Sigmoid colon (tissue), 4 donors: ENCODE measurements at regions not wholly inside any gene's neighbourhood (a gene's known extent, or its start where the extent isn't known, plus 50 kb on each side); places are given as distances from the start of the nearest gene placed in this dataset.

Source experiments
- CTCF ChIP-seq, 4 experiments: fragments of 450-650 bp in 3 of 4; fragments of 200-600 bp in 1 of 4; IDR thresholded peaks; one replicate each; pipeline ENCODE4 v1.5.1; 2016 to 2019; ENCODE audit warnings: antibody characterized with exemption in 4 of 4, mild to moderate bottlenecking in 3 of 4, moderate library complexity in 2 of 4
- EP300 ChIP-seq, 4 donors: sonication (generic); formaldehyde crosslinking; IDR thresholded peaks; one replicate each; pipeline ENCODE4 v1.6.1; 2017; ENCODE audit warnings: antibody characterized with exemption in 4 of 4
- POLR2A ChIP-seq, 2 donors: fragments of 450-650 bp; IDR thresholded peaks; one replicate each; pipeline ENCODE4 v1.6.1; 2016; ENCODE audit warnings: antibody characterized with exemption in 2 of 2, mild to moderate bottlenecking in 2 of 2, moderate library complexity in 2 of 2
- POLR2AphosphoS5 ChIP-seq, 4 donors: sonication (generic); formaldehyde crosslinking; IDR thresholded peaks; one replicate each; pipeline ENCODE4 v1.6.1; 2017; ENCODE audit warnings: antibody characterized with exemption in 4 of 4

- TF ChIP-seq POLR2AphosphoS5 (IDR thresholded peaks at IDR 0.05) = no peak
- no peak for TF ChIP-seq POLR2A (IDR thresholded peaks at IDR 0.05)
- no peak for TF ChIP-seq CTCF (IDR thresholded peaks at IDR 0.05)
- TF ChIP-seq EP300 (IDR thresholded peaks at IDR 0.05) = no peak
Measured at GRCh38 chr5:52148679-52149078, 639.0 kb upstream of the ITGA1 start.
